IMR-90 (cell line): ENCODE measurements at regions not wholly inside any gene's neighbourhood (a gene's known extent, or its start where the extent isn't known, plus 50 kb on each side); places are given as distances from the start of the nearest gene placed in this dataset.
"Not testable (repeated sequence)": the region's sequence is repeated elsewhere in the genome, so short reads cannot be mapped to it uniquely, and the experiment has no call there.

Source experiments
- ATAC-seq: fragments of 200-7000 bp; cut with Tn5 transposase; 2 replicates; pipeline ENCODE4 v1.9.1; 2020; ENCODE audit warnings: low read depth, mild to moderate bottlenecking, moderate library complexity
- BruUV-seq: library from RNA; stranded (reverse); fragments of 400-500 nt; replicated peaks from 2 replicates; lab custom pipeline; 2021; lab: Mats Ljungman, UMichigan
- CTCF ChIA-PET: fragments of 300-600 bp; formaldehyde crosslinking; extraction: SDS; loops from one replicate; lab custom pipeline; 2021; ENCODE audit warnings: antibody characterized with exemption; lab: Yijun Ruan, JAX
- POLR2A ChIA-PET: fragments of 300-600 bp; sonication (Branson Sonifier 250); formaldehyde crosslinking; loops from one replicate; lab custom pipeline; 2022; ENCODE audit warnings: antibody characterized with exemption; ENCODE audit not compliant: unreplicated experiment; lab: Charles Lee
- DNase-seq: peaks from one replicate; pipeline ENCODE4 v3.0.0; 2013
- H2AFZ ChIP-seq: replicated peaks from 2 replicates; pipeline ENCODE3; 2013; ENCODE audit warnings: low read length, mild to moderate bottlenecking; ENCODE audit not compliant: poor library complexity
- H2AK5ac ChIP-seq: 2 replicates; pipeline ENCODE4 v1.6.1; 2013; ENCODE audit warnings: low read depth, low read length, inconsistent platforms
- H2AK9ac ChIP-seq: replicated peaks from 2 replicates; pipeline ENCODE3; 2013; ENCODE audit warnings: mild to moderate bottlenecking, low read depth, low read length, moderate library complexity; ENCODE audit not compliant: poor library complexity
- H2BK120ac ChIP-seq: 2 replicates; pipeline ENCODE4 v1.6.1; 2013; ENCODE audit warnings: low read depth, low read length, inconsistent platforms
- H2BK15ac ChIP-seq: 3 replicates; pipeline ENCODE4 v1.6.1; 2013; ENCODE audit warnings: low read depth, low read length, inconsistent platforms
- H2BK20ac ChIP-seq: 2 replicates; pipeline ENCODE4 v1.6.1; 2013; ENCODE audit warnings: low read depth, mild to moderate bottlenecking, inconsistent platforms, low read length, moderate library complexity
- H2BK5ac ChIP-seq: 2 replicates; pipeline ENCODE4 v1.6.1; 2013; ENCODE audit warnings: mild to moderate bottlenecking, low read depth, low read length, inconsistent platforms; ENCODE audit not compliant: poor library complexity, severe bottlenecking
- H3K14ac ChIP-seq: replicated peaks from 2 replicates; pipeline ENCODE4 v1.6.1; 2013; ENCODE audit warnings: low read depth, low read length, inconsistent platforms
- H3K18ac ChIP-seq: 2 replicates; pipeline ENCODE4 v1.6.1; 2013; ENCODE audit warnings: low read depth, low read length, control low read depth
- H3K23ac ChIP-seq: 2 replicates; pipeline ENCODE4 v1.6.1; 2013; ENCODE audit warnings: low read depth, low read length, inconsistent platforms
- H3K27ac ChIP-seq: 2 replicates; pipeline ENCODE4 v1.5.1; 2013; ENCODE audit warnings: mild to moderate bottlenecking, control low read depth, low read length; ENCODE audit not compliant: insufficient read depth
- H3K27me3 ChIP-seq: 2 replicates; pipeline ENCODE4 v1.6.1; 2013; ENCODE audit warnings: low read length; ENCODE audit not compliant: control insufficient read depth, insufficient read depth
- H3K36me3 ChIP-seq: 2 replicates; pipeline ENCODE4 v1.6.1; 2013; ENCODE audit warnings: low read length, mixed read lengths; ENCODE audit not compliant: control insufficient read depth, insufficient read depth
- H3K4ac ChIP-seq: 2 replicates; pipeline ENCODE4 v1.6.1; 2013; ENCODE audit warnings: low read depth, low read length, inconsistent platforms
- H3K4me1 ChIP-seq: 2 replicates; pipeline ENCODE4 v1.6.1; 2013; ENCODE audit warnings: low read length, mixed read lengths; ENCODE audit not compliant: control insufficient read depth, insufficient read depth
- H3K4me2 ChIP-seq: 2 replicates; pipeline ENCODE4 v1.6.1; 2013; ENCODE audit warnings: low read depth, mild to moderate bottlenecking, control low read depth, low read length, moderate library complexity
- H3K4me3 ChIP-seq: 2 replicates; pipeline ENCODE4 v1.5.1; 2013; ENCODE audit warnings: low read depth, mild to moderate bottlenecking, control low read depth, low read length, moderate library complexity; ENCODE audit not compliant: insufficient read depth
- H3K56ac ChIP-seq: 2 replicates; pipeline ENCODE4 v1.6.1; 2013; ENCODE audit warnings: low read length, inconsistent platforms; ENCODE audit not compliant: insufficient read depth; ENCODE audit errors: extremely low read depth
- H3K79me1 ChIP-seq, 2 experiments: 2 replicates each; pipeline ENCODE4 v1.6.1; 2013; ENCODE audit warnings: low read length in 2 of 2, inconsistent platforms in 1 of 2, low read depth in 1 of 2
- H3K9ac ChIP-seq: 2 replicates; pipeline ENCODE4 v1.6.1; 2013; ENCODE audit warnings: low read depth, low read length, control low read depth
- H3K9me1 ChIP-seq: 2 replicates; pipeline ENCODE4 v1.6.1; 2013; ENCODE audit warnings: low read length, inconsistent platforms; ENCODE audit not compliant: insufficient read depth
- H3K9me3 ChIP-seq: 2 replicates; pipeline ENCODE4 v1.6.1; 2013; ENCODE audit warnings: low read length; ENCODE audit not compliant: control insufficient read depth, insufficient read depth
- H4K20me1 ChIP-seq: 2 replicates; pipeline ENCODE4 v1.6.1; 2013; ENCODE audit warnings: low read length, inconsistent platforms; ENCODE audit not compliant: insufficient read depth
- H4K5ac ChIP-seq: 2 replicates; pipeline ENCODE4 v1.6.1; 2013; ENCODE audit warnings: mild to moderate bottlenecking, low read depth, low read length, control low read depth
- H4K8ac ChIP-seq, 2 experiments: 2 replicates each; pipeline ENCODE4 v1.6.1; 2013; ENCODE audit warnings: low read depth in 2 of 2, low read length in 2 of 2, control low read depth in 1 of 2, inconsistent platforms in 1 of 2
- H4K91ac ChIP-seq: 2 replicates; pipeline ENCODE4 v1.6.1; 2013; ENCODE audit warnings: low read depth, low read length, inconsistent platforms; ENCODE audit not compliant: insufficient read depth
- WGBS, 2 experiments: methylation state at CpG; one replicate each; pipeline versions ENCODE4 v1.1.5 to v1.1.7; 2013; ENCODE audit warnings: missing lambda C conversion rate in 2 of 2; ENCODE audit not compliant: insufficient read length in 1 of 2; ENCODE audit errors: extremely low coverage in 2 of 2; 5-methylcytosine and 5-hydroxymethylcytosine counted together
- dilution Hi-C: fragments of 300-500 bp; cut with HindIII; formaldehyde crosslinking; loops from one replicate; pipeline ENCODE4 v1.14.3; 2018; ENCODE audit warnings: low sequenced_read_pairs; ENCODE audit not compliant: unreplicated experiment
- in situ Hi-C: fragments of 300-500 bp; cut with MboI; formaldehyde crosslinking; loops from 3 replicates; pipeline ENCODE4 v1.14.3; 2019; ENCODE audit warnings: low sequenced_read_pairs, inconsistent platforms, mixed read lengths
- intact Hi-C: fragments of 100-400 bp; cut with micrococcal nuclease; formaldehyde crosslinking; loops from 2 replicates; pipeline ENCODE4 v1.10.0; 2022

GRCh38 chr5:172532439-172532838 lies 78.1 kb upstream of the SH3PXD2B start:
- H4K8ac ChIP-seq, H4K91ac ChIP-seq, H3K56ac ChIP-seq, H3K9me3 ChIP-seq, POLR2A ChIA-PET, H2BK5ac ChIP-seq, H3K36me3 ChIP-seq, in situ Hi-C loops, H4K5ac ChIP-seq, intact Hi-C loops, dilution Hi-C loops, DNase-seq, H3K14ac ChIP-seq, H3K4me3 ChIP-seq, H3K79me1 ChIP-seq, H2BK20ac ChIP-seq, H3K9me1 ChIP-seq, H2AFZ ChIP-seq, H3K4ac ChIP-seq, H3K18ac ChIP-seq, H2AK9ac ChIP-seq, H4K20me1 ChIP-seq, H2BK120ac ChIP-seq, BruUV-seq, H3K27ac ChIP-seq, H2BK15ac ChIP-seq, H3K23ac ChIP-seq, H2AK5ac ChIP-seq, H3K4me2 ChIP-seq, H3K9ac ChIP-seq, H3K4me1 ChIP-seq: not testable (repeated sequence)
- CTCF ChIA-PET, result interaction anchor here (0.6 kb wide), 1 partner anchor 742 kb away, joined by 3 read pairs; no protein-coding TSS in a partner anchor
- ATAC-seq, result 0 out of 2 replicates have a peak, but pooled peaks have one; percentile 27
- peaks cover 42% of the 10 kb centered on the region for H3K27me3 ChIP-seq
- WGBS, 2 experiments, result no CpG with 5 or more reads among the region's 8 CpGs
